CD14-positive monocyte (primary cell): ENCODE measurements at regions not wholly inside any gene's neighbourhood (a gene's known extent, or its start where the extent isn't known, plus 50 kb on each side); places are given as distances from the start of the nearest gene placed in this dataset.

ENCODE experiments used
- DNase-seq, 3 donors: peaks; one replicate each; pipeline ENCODE4 v3.0.0-alpha.2; 2011 to 2022
- H2AFZ ChIP-seq: 2 replicates; pipeline ENCODE4 v1.6.0; 2012; ENCODE audit warnings: mild to moderate bottlenecking, low read depth, low read length, inconsistent platforms; ENCODE audit not compliant: insufficient read depth, poor library complexity, severe bottlenecking
- H3K27ac ChIP-seq, 2 donors: 1 replicate in 1 of 2; 2 replicates in 1 of 2; pipeline ENCODE4 v1.5.1; 2012 to 2013; ENCODE audit warnings: low read length in 2 of 2, control low read depth in 1 of 2, inconsistent platforms in 1 of 2, low read depth in 1 of 2, mild to moderate bottlenecking in 1 of 2
- H3K27me3 ChIP-seq, 2 donors: one replicate each; pipeline versions ENCODE4 v1.6.0 to v1.6.1; 2011 to 2013; ENCODE audit warnings: low read length in 2 of 2; ENCODE audit not compliant: control insufficient read depth in 2 of 2, insufficient read depth in 2 of 2
- H3K36me3 ChIP-seq, 2 donors: replicated peaks in 1 of 2; 1 replicate in 1 of 2; 2 replicates in 1 of 2; pipeline versions ENCODE4 v1.5.1 to v1.6.1; 2012 to 2013; ENCODE audit warnings: low read length in 2 of 2, control low read depth in 1 of 2, inconsistent platforms in 1 of 2, mild to moderate bottlenecking in 1 of 2; ENCODE audit not compliant: insufficient read depth in 2 of 2, control insufficient read depth in 1 of 2
- H3K4me1 ChIP-seq, 2 donors: 1 replicate in 1 of 2; 2 replicates in 1 of 2; pipeline versions ENCODE4 v1.5.1 to v1.6.1; 2012 to 2013; ENCODE audit warnings: low read length in 2 of 2, control low read depth in 1 of 2, inconsistent platforms in 1 of 2, mild to moderate bottlenecking in 1 of 2, moderate library complexity in 1 of 2; ENCODE audit not compliant: insufficient read depth in 2 of 2, control insufficient read depth in 1 of 2
- H3K4me2 ChIP-seq: replicated peaks from 2 replicates; pipeline ENCODE3; 2012; ENCODE audit warnings: low read length, moderate library complexity, mild to moderate bottlenecking; ENCODE audit not compliant: poor library complexity, severe bottlenecking; ENCODE audit errors: extremely low read depth
- H3K4me3 ChIP-seq, 3 experiments: fragments of 200-600 bp in 1 of 3; sonication (generic) in 1 of 3; replicated peaks in 1 of 3; 1 replicate in 2 of 3; 2 replicates in 1 of 3; pipeline ENCODE4 v1.5.1; 2011 to 2013; ENCODE audit warnings: low read length in 3 of 3, mild to moderate bottlenecking in 3 of 3, control low read depth in 2 of 3, low read depth in 2 of 3, inconsistent platforms in 1 of 3, moderate library complexity in 1 of 3
- H3K79me2 ChIP-seq: 2 replicates; pipeline ENCODE4 v1.6.0; 2012; ENCODE audit warnings: mild to moderate bottlenecking, control low read depth, inconsistent platforms, low read length, moderate library complexity; ENCODE audit not compliant: insufficient read depth
- H3K9ac ChIP-seq: 2 replicates; pipeline ENCODE4 v1.6.0; 2017; ENCODE audit warnings: low read length, mild to moderate bottlenecking; ENCODE audit not compliant: insufficient read depth, poor library complexity, severe bottlenecking
- H3K9me3 ChIP-seq, 2 donors: replicated peaks in 1 of 2; 1 replicate in 1 of 2; 2 replicates in 1 of 2; pipeline versions ENCODE4 v1.5.1 to v1.6.1; 2012 to 2013; ENCODE audit warnings: low read length in 2 of 2, control low read depth in 1 of 2; ENCODE audit not compliant: control insufficient read depth in 1 of 2, insufficient read depth in 1 of 2
- H4K20me1 ChIP-seq: 2 replicates; pipeline ENCODE4 v1.6.0; 2012; ENCODE audit warnings: mild to moderate bottlenecking, low read length, control low read depth, moderate library complexity; ENCODE audit not compliant: insufficient read depth
- H3K27ac Mint-ChIP-seq, 7 donors: one replicate each; pipeline ENCODE4 v1.8.0; 2020; ENCODE audit warnings: mild to moderate bottlenecking in 7 of 7, mixed read lengths in 7 of 7, moderate library complexity in 6 of 7, inconsistent platforms in 2 of 7
- H3K27me3 Mint-ChIP-seq, 3 donors: one replicate each; pipeline ENCODE4 v1.8.0; 2021 to 2022; ENCODE audit warnings: low read depth in 3 of 3, mild to moderate bottlenecking in 3 of 3, mixed read lengths in 3 of 3, moderate library complexity in 3 of 3, inconsistent platforms in 1 of 3
- H3K36me3 Mint-ChIP-seq, 2 donors: one replicate each; pipeline ENCODE4 v1.8.0; 2020; ENCODE audit warnings: mixed read lengths in 2 of 2, inconsistent platforms in 1 of 2, mild to moderate bottlenecking in 1 of 2
- H3K4me1 Mint-ChIP-seq: one replicate; pipeline ENCODE4 v1.8.0; 2020; ENCODE audit warnings: mild to moderate bottlenecking, mixed read lengths
- H3K4me3 Mint-ChIP-seq, 2 donors: one replicate each; pipeline ENCODE4 v1.8.0; 2020; ENCODE audit warnings: mild to moderate bottlenecking in 2 of 2, mixed read lengths in 2 of 2, moderate library complexity in 1 of 2
- H3K9me3 Mint-ChIP-seq, 7 donors: one replicate each; pipeline ENCODE4 v1.8.0; 2020 to 2022; ENCODE audit warnings: mixed read lengths in 7 of 7, mild to moderate bottlenecking in 6 of 7, moderate library complexity in 6 of 7, inconsistent platforms in 2 of 7
- CTCF ChIP-seq: fragments of 200-600 bp; IDR thresholded peaks from one replicate; pipeline ENCODE4 v1.8.0; 2022; ENCODE audit warnings: antibody characterized with exemption, mild to moderate bottlenecking
- WGBS: methylation state at CpG from one replicate; pipeline ENCODE4 v1.1.5; 2013; ENCODE audit warnings: missing lambda C conversion rate; ENCODE audit not compliant: insufficient coverage; 5-methylcytosine and 5-hydroxymethylcytosine counted together
- intact Hi-C, 2 donors: fragments of 100-400 bp; cut with micrococcal nuclease; formaldehyde crosslinking; loops; one replicate each; pipeline versions ENCODE4 v1.15.0 to v1.15.1; 2023

- no peak for TF ChIP-seq CTCF
- no peaks in the 10 kb centered on the region for H3K27me3 ChIP-seq
- Mint-ChIP-seq H3K4me3 (no peak overlapping the region), H3K27me3 (peaks cover 0 to 7% (median 2%) of the 10 kb centered on the region in 3 donors), H3K36me3 (no peaks in the 10 kb centered on the region), H3K4me1 (no peaks in the 10 kb centered on the region), H3K9me3 (peaks cover 0 to 4% (median 0%) of the 10 kb centered on the region in 7 donors), H3K27ac (no peak overlapping the region)
- H3K4me1 ChIP-seq, result no peaks in the 10 kb centered on the region
- no peaks in the 10 kb centered on the region for H3K79me2 ChIP-seq
- no peaks in the 10 kb centered on the region for H3K9me3 ChIP-seq
- intact Hi-C loops, result no loop called here
- H3K36me3 ChIP-seq, result no peaks in the 10 kb centered on the region
- H3K27ac ChIP-seq, result no peak overlapping the region
- 100% methylated on average over 1 of the region's 5 CpGs for WGBS
- no peaks in the 10 kb centered on the region for H4K20me1 ChIP-seq
- H3K4me3 ChIP-seq, result no peak overlapping the region
- DNase-seq, result no peak
- no peak overlapping the region for H2AFZ ChIP-seq
- H3K9ac ChIP-seq, result no peak overlapping the region
- no peak overlapping the region for H3K4me2 ChIP-seq
Measured at GRCh38 chr5:172540099-172540870, 86.0 kb upstream of the SH3PXD2B start.

GRCh38 chr5:172535108-172535445 lies 80.8 kb upstream of the SH3PXD2B start:
- Mint-ChIP-seq H3K27ac (no peak overlapping the region), H3K27me3 (peaks cover 0 to 4% (median 0%) of the 10 kb centered on the region in 3 donors), H3K4me3 (no peak overlapping the region), H3K9me3 (peaks cover 0 to 4% (median 0%) of the 10 kb centered on the region in 7 donors), H3K4me1 (peaks cover 14% of the 10 kb centered on the region), H3K36me3 (no peaks in the 10 kb centered on the region)
- intact Hi-C loops, result no loop called here
- no peak overlapping the region for H3K4me2 ChIP-seq
- H3K9me3 ChIP-seq, result no peaks in the 10 kb centered on the region
- H3K4me1 ChIP-seq, result peaks cover 10 to 14% of the 10 kb centered on the region in 2 donors
- no peak overlapping the region for H3K4me3 ChIP-seq
- H4K20me1 ChIP-seq, result no peaks in the 10 kb centered on the region
- no peak overlapping the region for H3K9ac ChIP-seq
- H2AFZ ChIP-seq, result no peak overlapping the region
- no peak overlapping the region for H3K27ac ChIP-seq
- WGBS, result no CpG with 5 or more reads among the region's 2 CpGs
- H3K79me2 ChIP-seq, result no peaks in the 10 kb centered on the region
- no peaks in the 10 kb centered on the region for H3K27me3 ChIP-seq
- no peak for TF ChIP-seq CTCF
- no peak for DNase-seq
- H3K36me3 ChIP-seq, result no peaks in the 10 kb centered on the region
